ENCODE measurements at regions not wholly inside any gene's neighbourhood (a gene's known extent, or its start where the extent isn't known, plus 50 kb on each side); places are given as distances from the start of the nearest gene placed in this dataset.

DNA sequence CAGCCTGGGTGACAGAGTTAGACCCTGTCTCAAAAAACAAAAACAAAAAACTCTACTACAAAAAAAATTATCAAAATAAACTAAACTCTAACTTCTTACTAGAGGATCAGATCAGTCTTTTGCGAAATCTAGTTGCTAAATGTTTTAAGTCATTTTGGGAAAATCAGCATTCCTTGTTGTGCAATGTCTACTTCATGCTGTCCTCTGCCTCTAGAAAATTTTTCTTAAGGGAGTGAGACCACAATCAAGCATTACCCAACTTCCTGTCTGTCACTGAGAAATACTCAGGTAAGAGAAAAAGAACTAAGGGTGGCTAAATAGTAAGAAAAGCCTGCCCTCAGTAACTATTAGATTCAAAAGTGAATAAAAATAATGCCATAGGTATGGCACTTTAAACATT, 67.2 kb upstream of the FOXD3 start:
- no peak for TF ChIP-seq YY1 (IDR thresholded peaks at IDR 0.05; ENCODE audit: insufficient read depth, insufficient read length)
- TF ChIP-seq ZNF274 (IDR thresholded peaks at IDR 0.05; ENCODE audit: low read depth, low read length), result no peak

Data from NT2/D1 (cell line).